CD1c-positive myeloid dendritic cell (primary cell): ENCODE measurements at regions not wholly inside any gene's neighbourhood (a gene's known extent, or its start where the extent isn't known, plus 50 kb on each side); places are given as distances from the start of the nearest gene placed in this dataset.
"Not testable (repeated sequence)": the region's sequence is repeated elsewhere in the genome, so short reads cannot be mapped to it uniquely, and the experiment has no call there.

Experiments
- DNase-seq: peaks from one replicate; pipeline ENCODE4 v3.0.0-alpha.2; 2016; ENCODE audit errors: extremely low spot score

DNA sequence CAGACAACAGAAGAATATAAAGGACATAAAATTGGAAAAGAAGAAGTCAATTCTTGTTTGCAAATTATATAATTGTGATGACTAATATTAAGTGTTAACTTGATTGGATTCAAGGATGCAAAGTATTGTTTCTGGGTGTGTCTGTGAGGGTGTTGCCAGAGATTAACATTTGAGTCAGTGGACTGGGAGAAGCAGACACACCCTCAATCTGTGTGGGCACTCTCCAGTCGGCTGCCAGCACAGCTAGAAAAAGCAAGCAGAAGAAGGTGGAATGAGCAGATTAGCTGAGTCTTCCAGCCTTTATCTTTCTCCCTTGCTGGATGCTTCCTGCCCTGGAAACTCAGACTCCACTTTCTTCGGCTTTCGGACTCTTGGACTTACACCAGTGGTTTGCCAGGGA lies 51.7 kb downstream of the UBE2NL start:
- DNase-seq: no peak

GRCh38 chrX:143940119-143940518 lies 56.2 kb downstream of the UBE2NL start:
- no peak for DNase-seq

DNA sequence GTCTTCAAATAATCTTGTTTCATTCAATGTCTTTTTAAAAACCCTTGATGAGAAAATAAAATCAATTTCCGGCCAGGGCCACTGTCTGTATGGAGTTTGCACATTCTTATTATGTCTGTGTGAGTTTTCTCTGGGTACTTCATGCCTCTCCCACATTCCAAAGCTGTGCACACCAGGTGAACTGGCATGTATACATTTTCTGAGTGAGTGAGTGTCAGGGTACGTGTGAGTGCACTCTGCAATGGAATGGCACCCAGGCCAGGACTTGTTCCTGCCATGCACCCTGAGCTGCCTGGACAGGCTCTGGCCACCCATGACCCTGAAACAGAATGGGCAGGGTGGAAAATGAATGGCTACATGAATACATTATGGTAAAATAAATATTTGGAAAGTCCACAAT lies 61.3 kb downstream of the UBE2NL start:
- DNase-seq: no peak

DNA sequence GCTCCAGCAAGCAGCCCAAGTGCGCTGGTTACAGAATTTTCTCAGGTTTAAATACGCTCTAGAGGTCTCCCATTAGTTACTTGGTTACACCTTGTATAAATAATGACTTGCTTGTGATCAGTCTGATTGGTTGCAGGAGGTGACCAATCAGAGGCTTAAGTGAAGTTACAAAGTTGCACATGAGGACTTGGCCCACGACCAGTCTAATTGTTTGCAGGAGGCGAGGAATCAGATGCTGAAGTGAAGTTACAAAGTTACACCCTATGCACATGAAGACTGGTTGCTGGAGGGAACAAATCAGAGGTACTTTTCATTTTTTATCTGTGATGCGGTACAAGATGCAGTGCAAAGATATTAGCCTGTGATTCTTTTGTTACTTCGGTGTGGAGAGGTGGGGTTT lies 80.7 kb downstream of the UBE2NL start:
- DNase-seq: no peak

GRCh38 chrX:143988356-143988755 lies 104.5 kb downstream of the UBE2NL start:
- DNase-seq: no peak

- DNase-seq: no peak
Observed at GRCh38 chrX:143994206-143994605, 110.3 kb downstream of the UBE2NL start.

DNA sequence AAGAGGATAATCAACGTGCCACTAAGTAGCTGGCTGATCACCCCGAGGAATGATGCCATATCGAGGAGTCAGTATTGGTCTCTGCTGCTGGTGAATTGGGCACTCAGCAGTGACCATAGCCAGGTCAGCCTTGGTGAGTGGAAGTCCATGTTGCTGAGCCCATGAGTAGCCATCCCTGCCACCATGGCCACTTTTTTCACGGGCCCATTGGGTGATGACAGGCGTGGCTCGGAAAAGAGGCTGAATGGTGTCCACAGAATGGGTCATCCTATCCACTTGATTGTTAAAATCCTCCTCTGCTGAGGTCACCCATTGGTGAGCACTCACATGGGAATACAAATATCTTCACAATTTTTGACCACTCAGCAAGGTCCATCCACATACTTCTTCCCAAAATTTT lies 114.4 kb downstream of the UBE2NL start:
- DNase-seq: no peak

GRCh38 chrX:144006811-144007210 lies 122.9 kb downstream of the UBE2NL start:
- DNase-seq: no peak

DNA sequence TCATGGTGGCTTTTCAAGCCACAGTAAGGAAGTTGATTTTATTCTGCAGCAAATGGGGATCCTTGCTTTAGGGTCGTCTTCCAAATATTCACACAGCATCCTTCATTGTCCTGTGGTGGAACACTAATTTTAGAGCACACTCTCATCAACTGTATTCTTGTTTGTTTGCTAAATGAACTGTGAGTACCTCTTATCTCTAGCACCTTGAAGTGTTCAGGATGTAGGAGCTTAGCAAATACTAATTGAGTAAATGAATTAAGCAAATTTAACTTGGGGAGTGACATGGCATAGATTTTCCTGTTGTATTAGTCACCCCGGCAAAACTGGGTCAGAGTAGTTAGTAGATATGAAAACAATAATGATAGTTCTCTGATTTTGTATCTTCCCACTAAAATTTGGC lies 156.9 kb downstream of the UBE2NL start:
- no peak for DNase-seq

- DNase-seq: no peak
Observed at GRCh38 chrX:144042271-144042670, 158.4 kb downstream of the UBE2NL start.

GRCh38 chrX:144075432-144075831 lies 191.6 kb downstream of the UBE2NL start:
- DNase-seq: no peak

- DNase-seq: peak; percentile 1
Observed at GRCh38 chrX:144082237-144082636, 198.4 kb downstream of the UBE2NL start.

GRCh38 chrX:144089674-144090073 lies 205.8 kb downstream of the UBE2NL start:
- not testable (repeated sequence) for DNase-seq

DNA sequence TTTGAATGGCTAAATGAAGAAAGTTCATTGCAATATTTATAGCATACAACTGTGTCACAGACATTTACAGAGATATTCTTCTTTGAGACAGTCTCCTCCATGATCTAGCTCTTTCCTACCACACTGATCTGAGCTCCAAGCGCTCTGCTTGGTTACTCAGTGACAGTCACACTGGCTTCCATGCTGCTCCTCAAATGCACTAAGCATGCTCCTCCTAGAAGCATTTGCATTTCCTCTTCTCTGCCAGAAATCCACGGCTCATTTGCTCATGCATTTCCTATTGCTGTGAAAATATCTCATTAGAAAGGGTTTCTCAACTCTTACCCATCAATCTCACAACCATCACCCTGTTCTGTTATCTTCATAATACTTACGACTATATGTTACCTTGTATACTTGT lies 208.2 kb downstream of the UBE2NL start:
- DNase-seq: not testable (repeated sequence)

DNA sequence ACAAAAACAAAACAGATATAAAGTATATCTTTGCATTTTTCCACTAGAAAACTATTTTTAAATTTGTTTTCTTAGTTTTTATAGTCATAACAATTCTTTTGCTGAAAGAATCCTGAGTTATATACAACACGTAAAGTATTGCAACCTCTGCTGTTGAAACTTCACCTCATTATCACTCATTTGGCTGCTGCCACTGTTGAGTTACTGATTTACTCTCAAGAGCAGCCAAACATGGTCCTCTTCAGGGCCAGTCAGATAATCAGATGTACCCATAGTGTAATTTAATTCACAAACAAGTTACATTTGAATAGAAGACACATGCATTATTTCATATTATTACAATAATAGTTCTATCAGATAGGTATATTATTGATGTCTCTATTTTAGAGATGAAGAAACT lies 235.6 kb downstream of the UBE2NL start:
- DNase-seq: not testable (repeated sequence)

DNA sequence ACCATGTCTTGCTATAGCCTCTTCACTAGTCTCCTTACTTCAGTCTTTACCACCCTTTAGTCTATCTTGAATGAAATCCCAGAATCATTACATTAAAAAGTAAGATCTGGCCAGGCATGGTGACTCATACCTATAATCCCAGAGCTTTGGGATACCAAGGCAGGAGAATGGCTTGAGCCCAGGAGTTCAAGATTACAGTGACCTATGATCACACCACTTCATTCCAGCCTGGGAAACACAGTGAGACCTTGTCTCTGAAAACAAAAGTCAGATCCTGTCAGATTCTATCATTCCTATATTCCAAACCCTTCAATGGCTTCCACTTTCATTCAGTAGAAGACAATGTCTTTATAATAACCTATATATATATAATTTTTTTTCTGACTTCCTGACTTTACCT lies 237.7 kb downstream of the UBE2NL start:
- not testable (repeated sequence) for DNase-seq

GRCh38 chrX:144127570-144128169 lies 243.8 kb downstream of the UBE2NL start:
- not testable (repeated sequence) for DNase-seq

- DNase-seq: not testable (repeated sequence)
Observed at GRCh38 chrX:144129511-144129910, 245.6 kb downstream of the UBE2NL start.

- DNase-seq: not testable (repeated sequence)
Observed at GRCh38 chrX:144130507-144130906, 246.6 kb downstream of the UBE2NL start.

GRCh38 chrX:144131080-144131479 lies 247.2 kb downstream of the UBE2NL start:
- DNase-seq: not testable (repeated sequence)

- DNase-seq: not testable (repeated sequence)
Observed at GRCh38 chrX:144134448-144135119, 250.7 kb downstream of the UBE2NL start.

DNA sequence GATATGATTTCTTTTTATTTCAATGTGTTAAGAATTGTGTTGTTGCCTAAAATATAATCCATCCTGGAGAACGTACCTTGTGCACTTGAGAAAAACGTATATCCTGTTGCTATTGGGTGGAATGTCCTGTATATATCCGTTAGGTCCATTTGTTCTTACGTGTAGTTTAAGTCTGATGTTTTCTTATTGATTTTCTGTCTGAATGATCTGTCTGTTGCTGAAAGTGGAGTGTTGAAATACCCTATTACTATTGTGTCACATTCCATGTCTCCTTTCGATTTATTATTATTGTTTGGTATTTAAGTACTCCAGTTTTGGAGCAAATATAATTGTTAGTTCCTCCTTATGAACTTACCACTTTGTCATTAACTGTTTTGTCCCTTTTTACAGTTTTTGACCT lies 270.6 kb downstream of the UBE2NL start:
- not testable (repeated sequence) for DNase-seq

- DNase-seq: not testable (repeated sequence)
Observed at GRCh38 chrX:144185197-144185596, 301.3 kb downstream of the UBE2NL start.

- not testable (repeated sequence) for DNase-seq
Observed at GRCh38 chrX:144188489-144188888, 304.6 kb downstream of the UBE2NL start.
